ENCODE measurements at regions not wholly inside any gene's neighbourhood (a gene's known extent, or its start where the extent isn't known, plus 50 kb on each side); places are given as distances from the start of the nearest gene placed in this dataset.

DNA sequence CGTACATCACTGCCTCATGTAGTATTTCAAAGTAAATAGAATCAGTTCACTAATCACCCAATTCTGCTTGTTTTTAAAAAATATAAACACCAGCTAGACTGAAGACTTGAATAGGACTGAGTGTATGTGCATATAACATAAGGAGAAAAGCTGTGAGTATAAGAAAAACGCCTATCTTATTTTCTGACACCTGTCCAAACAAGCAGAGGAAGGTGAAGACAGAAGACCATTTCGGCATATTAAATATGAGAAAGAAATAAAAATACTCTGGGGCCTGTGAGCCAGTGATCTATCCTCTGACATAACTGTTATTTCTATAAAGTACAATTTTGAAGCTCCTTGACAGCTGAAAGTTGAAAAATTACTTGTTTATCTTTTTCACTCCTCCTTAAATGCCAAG, 111.3 kb upstream of the EEA1 start:
- TF ChIP-seq CTCF (conservative IDR thresholded peaks at IDR 0.05) (no peak), EZH2 (IDR thresholded peaks at IDR 0.05; ENCODE audit: low read depth) (no peak)
